ENCODE measurements at regions not wholly inside any gene's neighbourhood (a gene's known extent, or its start where the extent isn't known, plus 50 kb on each side); places are given as distances from the start of the nearest gene placed in this dataset.

DNA sequence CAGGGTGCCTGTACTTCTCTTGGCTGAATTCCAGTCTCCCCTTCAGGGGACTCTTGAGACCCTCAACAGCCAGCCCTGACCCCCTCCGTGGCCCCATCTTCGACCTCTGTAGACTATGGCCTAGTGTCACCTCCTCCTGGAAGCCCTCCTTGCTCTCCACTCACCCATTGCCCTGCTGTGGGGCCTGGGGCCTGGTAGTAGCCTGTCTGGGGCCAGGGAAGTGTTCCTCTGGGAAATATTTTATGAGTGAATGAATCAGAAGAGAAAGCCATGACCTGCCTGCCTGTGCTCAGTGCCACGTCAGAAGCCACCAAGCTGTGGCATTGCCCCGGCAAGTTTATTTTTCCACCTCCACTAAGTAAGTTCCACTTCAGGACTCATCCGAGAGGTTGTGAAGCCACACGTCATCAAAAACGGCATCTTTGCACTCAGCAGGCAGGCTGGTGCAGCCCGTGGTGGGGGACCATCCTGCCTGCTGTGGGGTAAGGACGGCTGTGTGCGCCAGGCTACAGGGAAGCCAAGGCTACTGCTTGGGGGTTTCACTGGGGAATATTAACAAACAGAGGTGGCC, 59.6 kb upstream of the PPARA start:
- DNase-seq = no peak

DNA sequence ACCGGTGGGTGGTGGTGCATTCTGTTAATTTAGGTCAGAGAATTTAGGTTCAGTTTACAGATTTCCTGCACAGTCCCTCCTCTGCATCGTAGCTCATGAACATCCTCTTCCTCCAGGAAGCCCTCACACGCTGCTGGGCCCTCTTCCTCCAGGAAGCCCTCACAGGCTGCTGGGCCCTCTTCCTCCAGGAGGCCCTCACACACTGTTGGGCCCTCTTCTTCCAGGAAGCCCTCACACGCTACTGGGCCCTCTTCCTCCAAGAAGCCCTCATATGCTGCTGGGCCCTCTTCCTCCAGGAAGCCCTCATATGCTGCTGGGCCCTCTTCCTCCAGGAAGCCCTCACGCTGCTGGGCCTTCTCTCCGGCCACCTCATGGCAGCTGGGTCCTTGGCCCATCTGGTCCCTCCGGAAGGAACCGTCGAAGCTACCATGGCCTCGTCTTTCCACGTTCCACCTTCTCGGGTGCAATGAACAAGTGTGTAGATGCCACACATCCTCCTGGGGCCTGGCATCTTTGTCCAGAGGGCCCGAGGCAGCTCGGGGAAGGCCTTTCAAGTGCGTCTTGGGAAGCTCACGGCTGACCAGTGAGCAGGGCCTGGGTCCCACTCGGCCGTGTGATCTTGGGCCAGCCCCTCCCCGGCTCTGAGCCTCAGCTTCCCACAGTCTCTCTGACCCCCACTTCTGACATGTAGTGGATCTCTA, 58.9 kb upstream of the PPARA start:
- no peak for DNase-seq

DNA sequence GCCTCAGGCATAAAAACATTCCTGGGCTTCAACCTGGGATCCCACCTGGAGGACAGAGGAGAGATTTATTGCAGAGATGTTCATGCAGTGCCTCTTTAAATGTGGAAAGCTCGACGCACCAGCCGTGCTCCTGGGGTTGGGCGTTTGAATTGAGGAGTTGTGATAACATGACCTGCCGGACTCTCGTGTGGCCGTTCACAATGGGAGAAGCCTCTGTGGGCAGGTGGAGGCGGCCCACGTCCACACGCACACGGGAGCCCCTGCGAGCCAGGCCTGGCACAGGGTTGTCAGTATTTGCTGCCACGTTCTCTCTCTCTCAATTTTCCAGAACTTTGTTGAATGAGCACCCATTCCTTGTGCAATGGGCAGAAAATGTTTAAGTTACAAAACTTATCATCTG, 58.3 kb upstream of the PPARA start:
- no peak for DNase-seq

DNA sequence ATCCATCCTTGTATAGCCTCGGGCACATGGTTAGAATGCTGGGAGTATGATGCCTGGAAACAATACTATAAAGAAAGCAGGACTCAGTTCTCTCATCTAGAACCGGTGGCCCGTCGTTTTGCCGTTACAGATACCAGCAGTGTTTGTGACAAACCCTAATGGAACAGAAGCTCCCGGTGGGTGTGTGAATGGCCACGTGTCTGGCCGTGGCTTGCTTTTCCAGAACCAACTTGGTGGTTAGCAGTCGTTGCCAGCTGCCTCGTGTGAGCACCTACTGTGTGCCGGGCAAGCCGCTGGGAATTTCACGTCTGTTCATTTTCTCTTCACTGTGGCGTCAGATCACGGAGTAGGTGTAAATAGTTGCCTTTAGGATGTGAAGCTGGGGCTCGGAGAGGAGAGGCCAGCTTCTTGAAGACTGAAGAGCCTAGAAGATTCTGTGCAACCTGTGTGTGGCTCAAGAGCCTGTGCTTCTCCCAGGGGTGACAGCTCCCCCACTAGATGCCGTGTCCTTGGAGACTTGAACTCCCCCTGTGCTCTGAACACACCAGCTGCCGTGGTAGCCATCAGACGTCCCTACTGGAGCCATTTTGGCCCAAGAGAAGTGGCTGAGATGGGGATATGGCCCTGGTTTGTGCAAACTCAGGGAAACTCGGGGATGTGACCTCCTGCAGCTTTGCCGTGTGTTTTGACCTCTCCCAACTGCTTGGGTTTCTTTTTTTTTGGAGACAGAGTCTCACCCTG, 57.5 kb upstream of the PPARA start:
- no peak for DNase-seq

DNA sequence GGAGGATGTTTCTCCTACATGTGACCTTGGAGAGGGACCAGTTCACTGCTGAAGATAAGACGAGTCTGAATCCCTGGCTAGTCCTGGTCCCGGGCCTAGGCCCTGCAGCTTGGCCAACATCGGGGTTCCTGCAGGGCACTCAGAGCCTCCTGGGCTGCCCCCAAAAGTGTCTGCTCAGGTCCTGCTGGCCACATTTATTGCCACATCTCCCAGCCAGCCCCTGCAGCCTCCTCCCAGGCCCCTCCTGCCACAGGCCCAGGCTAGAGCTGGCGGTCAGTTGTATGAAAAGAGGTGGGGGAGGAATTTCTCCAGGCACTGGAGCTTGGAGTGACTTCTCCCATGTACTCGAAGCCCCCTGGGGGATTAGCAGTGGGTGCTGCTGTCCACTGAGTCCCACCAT, 56.5 kb upstream of the PPARA start:
- no peak for DNase-seq

DNA sequence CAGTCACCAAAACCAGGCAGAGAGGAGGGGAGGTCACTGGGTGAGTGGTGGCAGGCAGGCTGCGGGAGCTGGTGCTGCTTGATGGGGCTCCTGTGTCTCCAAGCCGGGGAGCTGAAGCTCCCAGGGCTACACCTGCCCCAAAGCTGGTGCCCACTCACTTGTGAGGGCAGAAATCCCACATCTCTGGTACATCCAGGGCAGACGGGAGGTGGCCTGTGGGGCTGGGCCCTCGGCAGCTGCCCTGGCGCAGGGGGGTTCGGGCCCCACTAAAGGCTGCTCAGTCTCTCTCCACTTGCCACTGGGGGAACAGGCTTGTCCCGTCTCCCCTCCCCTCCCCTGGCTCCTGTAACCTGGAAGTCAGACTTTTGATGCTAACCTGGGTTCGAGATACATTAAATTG, 55.6 kb upstream of the PPARA start:
- no peak for DNase-seq

DNA sequence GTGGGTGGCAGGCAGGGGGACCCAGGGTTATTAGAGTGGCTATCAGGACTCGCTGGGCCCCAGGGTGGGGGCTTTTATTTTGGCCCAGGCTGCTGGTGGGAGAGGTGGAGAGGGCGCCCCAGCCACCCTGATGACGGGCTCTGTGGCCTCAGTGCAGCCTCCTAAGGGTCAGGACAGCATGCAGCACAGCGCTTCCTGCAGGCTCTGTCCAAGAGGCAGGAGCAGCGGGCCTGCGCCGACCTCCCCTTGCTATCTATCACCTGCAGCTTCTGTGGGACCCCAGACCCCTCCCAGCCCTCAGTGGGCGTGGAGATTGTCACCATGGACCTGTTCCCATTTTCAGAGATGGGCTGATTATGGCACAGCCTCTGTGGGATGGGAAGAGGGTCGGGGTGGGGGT, 54.3 kb upstream of the PPARA start:
- DNase-seq = no peak

DNA sequence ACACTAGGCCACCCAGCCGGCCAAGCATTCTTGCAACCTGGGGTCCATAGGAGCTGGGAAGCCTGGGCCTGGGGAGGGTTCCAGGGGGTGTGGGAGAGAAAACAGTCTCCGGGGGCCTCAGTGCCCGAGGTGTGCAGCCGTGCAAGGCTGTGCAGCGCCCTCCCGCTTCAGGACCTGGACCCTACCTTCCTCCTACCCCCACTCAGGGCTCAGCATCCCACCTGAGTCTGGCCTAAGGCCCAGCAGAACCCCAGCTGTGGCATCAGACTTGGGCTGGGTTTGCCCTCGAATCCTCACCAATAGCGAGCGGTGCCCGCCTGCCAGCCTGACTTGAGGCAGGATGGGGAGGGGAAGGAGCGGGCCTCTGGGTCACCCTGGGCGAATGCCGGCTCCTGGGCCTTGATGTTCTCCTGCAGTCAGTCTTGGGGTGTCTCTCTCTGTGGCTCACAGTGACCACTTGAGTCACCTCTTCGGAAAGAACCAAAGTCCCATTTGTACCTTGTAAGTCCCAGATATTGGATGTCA, 53.6 kb upstream of the PPARA start:
- DNase-seq = no peak

DNA sequence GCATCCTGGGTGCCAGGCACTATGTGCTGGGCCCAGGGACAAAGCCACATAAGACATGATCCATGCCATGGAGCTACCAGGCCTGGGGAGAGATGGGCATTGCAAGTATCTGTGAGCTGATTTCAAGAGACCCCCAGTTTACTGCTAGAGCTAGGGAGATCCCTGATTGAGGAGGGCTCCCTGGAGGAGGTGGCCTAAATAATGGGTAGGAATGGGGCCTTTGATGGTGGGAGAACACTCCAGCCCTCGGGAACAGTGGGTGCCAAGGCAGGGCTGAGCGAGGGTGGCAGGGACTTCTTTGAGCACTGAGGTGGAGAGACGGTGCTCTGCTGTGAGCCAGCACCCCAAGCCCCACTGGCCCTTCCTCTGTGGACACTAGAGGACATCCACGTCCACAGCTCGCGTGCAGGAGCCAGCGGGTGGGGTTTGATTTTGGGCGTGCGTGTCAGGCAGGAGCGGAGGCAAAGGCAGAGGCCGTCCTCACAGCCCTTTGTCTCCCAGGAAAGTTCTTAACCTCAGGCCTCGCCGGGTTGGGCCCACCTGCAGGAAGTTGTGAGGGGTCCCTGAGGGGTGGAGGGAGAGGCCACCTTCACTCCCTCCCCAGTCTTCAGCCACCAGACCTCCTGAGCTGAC, 52.9 kb upstream of the PPARA start:
- no peak for DNase-seq

DNA sequence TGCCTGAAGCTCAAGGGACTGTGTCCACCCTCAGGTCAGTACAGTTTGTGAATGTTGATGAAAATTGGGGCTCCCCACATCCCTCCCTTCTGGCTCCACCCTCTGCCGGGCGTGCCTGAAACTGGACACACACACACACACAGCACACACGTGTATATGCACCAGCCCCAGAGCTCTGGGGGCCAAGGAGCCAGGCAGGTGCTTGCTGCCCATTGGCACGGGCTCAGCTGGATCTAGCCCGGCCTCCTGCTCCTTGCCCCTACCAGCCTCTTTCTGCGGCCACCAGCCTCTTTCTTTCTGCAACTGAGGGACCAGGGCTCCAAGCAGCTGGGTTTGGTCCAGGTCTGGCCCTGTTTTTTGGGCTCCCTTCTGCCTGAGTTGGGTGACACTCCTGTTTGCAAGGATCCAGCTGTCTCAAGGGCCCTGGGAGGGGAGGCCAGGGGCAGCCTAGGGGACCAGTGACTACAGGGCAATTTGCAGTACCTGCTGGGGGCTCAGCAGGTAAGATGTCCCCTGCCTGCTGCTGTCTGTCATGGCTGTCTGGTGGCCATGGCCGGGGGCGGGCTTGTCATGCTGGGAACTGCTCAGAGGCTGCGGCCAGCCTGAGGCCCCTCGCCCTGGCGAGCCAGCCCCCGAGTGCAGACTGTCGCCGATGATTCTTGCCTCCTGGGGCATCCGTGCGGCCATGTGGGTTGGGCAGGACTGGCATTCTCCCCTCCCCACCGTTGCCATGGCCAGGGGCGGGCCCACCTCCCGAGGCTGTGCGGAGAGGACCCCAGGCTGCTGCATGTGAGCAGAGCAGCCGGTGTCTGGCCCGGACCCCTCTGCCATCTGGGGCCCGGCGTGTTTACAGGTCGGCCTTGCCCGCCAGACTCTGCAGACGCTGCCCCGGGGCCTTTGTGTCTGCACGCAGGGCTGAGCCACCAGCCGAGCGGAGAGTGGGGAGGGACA, 51.5 kb upstream of the PPARA start:
- no peak for DNase-seq

DNA sequence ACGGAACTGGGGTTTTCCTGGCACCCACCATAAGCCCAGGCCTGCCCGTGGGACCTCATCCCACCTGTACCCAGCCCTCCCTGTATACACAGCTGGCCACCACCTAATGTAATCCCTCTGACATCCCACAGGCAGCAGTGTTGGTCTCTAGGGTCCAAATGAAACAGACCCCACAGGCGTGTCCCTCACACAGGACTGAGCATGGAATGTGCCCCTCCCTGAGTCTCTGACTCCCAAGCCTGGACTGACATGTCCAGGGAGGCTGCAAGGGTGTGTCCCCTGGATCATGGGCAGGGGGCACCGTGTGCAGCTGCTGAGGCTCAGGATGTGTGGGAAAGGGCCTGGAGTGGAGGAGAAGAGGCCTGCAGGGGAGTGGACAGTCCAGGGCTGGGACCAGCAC, 50.6 kb upstream of the PPARA start:
- no peak for DNase-seq

DNA sequence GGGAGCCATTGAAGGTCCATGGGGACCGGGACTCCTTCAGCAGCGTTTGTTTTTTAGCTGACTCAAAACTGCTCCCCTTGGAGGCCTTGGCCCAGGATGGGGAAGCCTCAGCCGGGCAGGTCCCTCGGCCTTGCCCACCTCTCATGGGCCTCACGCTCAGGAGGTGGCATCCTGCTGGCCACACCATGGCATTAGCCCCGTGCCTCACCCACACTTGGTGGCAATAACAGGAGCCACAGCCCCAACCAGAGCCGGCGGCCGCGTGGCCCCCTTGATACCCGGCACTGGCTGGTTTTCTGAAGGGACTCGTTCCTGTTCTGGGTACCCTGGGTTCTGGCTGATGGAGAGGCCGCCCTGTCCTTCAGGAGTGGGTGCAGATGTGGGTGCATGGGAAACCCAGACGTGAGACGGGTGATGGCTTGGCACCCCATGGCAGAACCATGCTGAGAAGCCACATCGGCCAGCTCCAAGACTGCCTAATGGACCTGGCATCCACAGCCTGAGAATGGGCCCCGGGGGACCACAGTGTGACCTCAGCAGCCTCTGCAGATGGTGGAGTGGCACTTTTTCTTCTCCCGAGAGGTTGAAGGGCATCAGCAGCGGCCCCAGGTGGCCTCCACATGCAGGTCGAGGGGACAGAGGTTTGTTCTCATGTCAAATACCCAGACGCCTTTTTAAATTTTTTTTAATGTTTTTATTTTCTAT, 49.8 kb upstream of the PPARA start:
- no peak for DNase-seq
